Right renal pelvis (tissue), 4 donors: ENCODE measurements at regions not wholly inside any gene's neighbourhood (a gene's known extent, or its start where the extent isn't known, plus 50 kb on each side); places are given as distances from the start of the nearest gene placed in this dataset.
A peak's percentile ranks its signal among the peaks of the same experiment; 100 is the strongest.

Experiments
- DNase-seq, 4 donors: peaks; one replicate each; pipeline ENCODE4 v3.0.0-alpha.2; 2013; ENCODE audit warnings: low read depth in 4 of 4, low spot score in 3 of 4, missing footprints in 1 of 4

- no peak for DNase-seq
These were observed 81.7 kb downstream of the FAM217A start for GRCh38 chr6:3997177-3997770.

GRCh38 chr6:3999800-4000661, 78.9 kb downstream of the FAM217A start:
- DNase-seq = no peak

- no peak for DNase-seq
These were observed 74.7 kb downstream of the FAM217A start for GRCh38 chr6:4004249-4004648.

GRCh38 chr6:4008324-4009047, 70.5 kb downstream of the FAM217A start:
- no peak for DNase-seq

GRCh38 chr6:4009486-4009885, 69.5 kb downstream of the FAM217A start:
- DNase-seq = no peak

- no peak for DNase-seq
These were observed 68.9 kb downstream of the FAM217A start for GRCh38 chr6:4010048-4010447.

- no peak for DNase-seq
These were observed 68.2 kb downstream of the FAM217A start for GRCh38 chr6:4010689-4011090.

- no peak for DNase-seq
These were observed 66.1 kb downstream of the FAM217A start for GRCh38 chr6:4012826-4013225.

GRCh38 chr6:4017058-4017739, 61.7 kb downstream of the FAM217A start:
- DNase-seq = no peak

GRCh38 chr6:4017834-4018170, 61.1 kb downstream of the FAM217A start:
- DNase-seq = peak in 2 of 4 donors; percentile 36 to 37

- peak; percentile 95 to 96 (median 96) for DNase-seq
These were observed 60.6 kb downstream of the FAM217A start for GRCh38 chr6:4018171-4018923.
